Muscle layer of colon (tissue), 2 donors: ENCODE measurements at regions not wholly inside any gene's neighbourhood (a gene's known extent, or its start where the extent isn't known, plus 50 kb on each side); places are given as distances from the start of the nearest gene placed in this dataset.

ENCODE experiments used
- H3K27ac ChIP-seq: one replicate; pipeline ENCODE4 v1.7.0; 2013; ENCODE audit warnings: low read depth, mild to moderate bottlenecking, low read length, moderate library complexity
- H3K27me3 ChIP-seq, 2 donors: one replicate each; pipeline ENCODE4 v1.7.0; 2013; ENCODE audit warnings: low read length in 2 of 2, mild to moderate bottlenecking in 2 of 2; ENCODE audit not compliant: insufficient read depth in 2 of 2, control insufficient read depth in 1 of 2
- H3K36me3 ChIP-seq: one replicate; pipeline ENCODE4 v1.7.0; 2013; ENCODE audit warnings: mild to moderate bottlenecking, low read length; ENCODE audit not compliant: insufficient read depth
- H3K4me1 ChIP-seq: one replicate; pipeline ENCODE4 v1.7.0; 2013; ENCODE audit warnings: mild to moderate bottlenecking, low read length; ENCODE audit not compliant: insufficient read depth
- H3K4me3 ChIP-seq, 2 donors: one replicate each; pipeline ENCODE4 v1.7.0; 2013; ENCODE audit warnings: low read length in 2 of 2, low read depth in 1 of 2, mild to moderate bottlenecking in 1 of 2, moderate library complexity in 1 of 2
- H3K9ac ChIP-seq: one replicate; pipeline ENCODE4 v1.7.0; 2013; ENCODE audit warnings: low read length
- H3K9me3 ChIP-seq: one replicate; pipeline ENCODE4 v1.7.0; 2013; ENCODE audit warnings: mild to moderate bottlenecking, low read length
- donor health status: abdominal sarcoma.
- donor health status: Adenocarcinoma of cecum.

- Histone ChIP-seq H3K9me3 (no peaks in the 10 kb centered on the region), H3K27me3 (no peaks in the 10 kb centered on the region), H3K9ac (no peak overlapping the region), H3K4me1 (no peaks in the 10 kb centered on the region), H3K4me3 (no peak overlapping the region), H3K36me3 (no peaks in the 10 kb centered on the region), H3K27ac (no peak overlapping the region)
Observed at GRCh38 chr6:134596191-134596590, 278.3 kb upstream of the SGK1 start.

GRCh38 chr6:134594881-134595280 is 277.0 kb upstream of the SGK1 start:
- H3K4me1 ChIP-seq = no peaks in the 10 kb centered on the region
- no peak overlapping the region for H3K27ac ChIP-seq
- no peaks in the 10 kb centered on the region for H3K36me3 ChIP-seq
- no peaks in the 10 kb centered on the region for H3K27me3 ChIP-seq
- H3K4me3 ChIP-seq = no peak overlapping the region
- H3K9me3 ChIP-seq = no peaks in the 10 kb centered on the region
- no peak overlapping the region for H3K9ac ChIP-seq

GRCh38 chr6:134593887-134594286 is 276.0 kb upstream of the SGK1 start:
- Histone ChIP-seq H3K27ac (no peak overlapping the region), H3K4me3 (no peak overlapping the region), H3K27me3 (no peaks in the 10 kb centered on the region), H3K36me3 (no peaks in the 10 kb centered on the region), H3K4me1 (no peaks in the 10 kb centered on the region), H3K9ac (no peak overlapping the region), H3K9me3 (no peaks in the 10 kb centered on the region)

DNA sequence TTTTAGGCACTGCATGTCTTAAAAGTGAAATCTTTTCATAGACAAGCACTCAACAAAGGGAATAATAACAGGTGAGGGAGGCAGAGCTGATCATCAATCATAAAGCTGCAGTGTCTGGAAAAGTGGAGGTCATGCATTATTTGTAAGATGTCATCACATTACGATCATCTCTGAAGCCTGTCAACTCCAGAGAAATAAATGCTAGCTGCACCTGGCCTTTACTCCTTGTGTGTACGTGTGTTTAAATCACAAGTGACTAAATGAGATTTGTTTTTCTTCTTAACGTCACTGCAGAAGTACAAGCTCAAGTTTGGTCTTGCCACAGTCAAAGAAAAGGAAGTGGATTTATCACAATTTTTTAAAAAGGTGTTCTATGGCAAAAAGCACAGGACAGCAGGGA is 275.5 kb upstream of the SGK1 start:
- H3K4me3 ChIP-seq = no peak overlapping the region
- no peaks in the 10 kb centered on the region for H3K27me3 ChIP-seq
- H3K36me3 ChIP-seq = no peaks in the 10 kb centered on the region
- H3K4me1 ChIP-seq = no peaks in the 10 kb centered on the region
- no peak overlapping the region for H3K27ac ChIP-seq
- H3K9ac ChIP-seq = no peak overlapping the region
- H3K9me3 ChIP-seq = no peaks in the 10 kb centered on the region

GRCh38 chr6:134593024-134593423 is 275.1 kb upstream of the SGK1 start:
- no peak overlapping the region for H3K4me3 ChIP-seq
- no peak overlapping the region for H3K27ac ChIP-seq
- no peaks in the 10 kb centered on the region for H3K36me3 ChIP-seq
- no peak overlapping the region for H3K9ac ChIP-seq
- no peaks in the 10 kb centered on the region for H3K4me1 ChIP-seq
- H3K9me3 ChIP-seq = no peaks in the 10 kb centered on the region
- H3K27me3 ChIP-seq = no peaks in the 10 kb centered on the region

GRCh38 chr6:134590449-134590848 is 272.5 kb upstream of the SGK1 start:
- Histone ChIP-seq H3K36me3 (no peaks in the 10 kb centered on the region), H3K27ac (no peak overlapping the region), H3K27me3 (no peaks in the 10 kb centered on the region), H3K9me3 (no peaks in the 10 kb centered on the region), H3K4me3 (no peak overlapping the region), H3K9ac (no peak overlapping the region), H3K4me1 (no peaks in the 10 kb centered on the region)

GRCh38 chr6:134590004-134590403 is 272.1 kb upstream of the SGK1 start:
- H3K4me3 ChIP-seq = no peak overlapping the region
- no peaks in the 10 kb centered on the region for H3K36me3 ChIP-seq
- no peaks in the 10 kb centered on the region for H3K9me3 ChIP-seq
- no peak overlapping the region for H3K27ac ChIP-seq
- H3K27me3 ChIP-seq = no peaks in the 10 kb centered on the region
- H3K9ac ChIP-seq = no peak overlapping the region
- no peaks in the 10 kb centered on the region for H3K4me1 ChIP-seq

DNA sequence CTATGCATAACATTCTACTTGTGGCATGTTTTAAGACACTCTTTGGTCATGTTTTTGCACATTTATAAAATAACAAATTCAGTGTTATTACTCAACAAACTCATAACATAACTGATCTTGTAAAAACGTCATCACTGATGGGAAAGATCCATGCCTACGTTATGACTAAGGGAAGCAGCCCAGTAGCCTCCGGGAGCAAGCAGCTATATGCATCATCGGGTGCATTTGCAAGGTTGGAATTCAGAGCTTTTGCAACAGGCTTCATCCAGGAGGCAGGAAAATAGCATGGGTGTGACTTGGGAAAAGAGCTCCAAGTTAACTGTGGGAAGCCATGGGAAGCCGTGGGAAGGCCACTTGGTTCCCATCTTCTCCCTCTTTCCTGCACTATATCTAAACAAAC is 271.6 kb upstream of the SGK1 start:
- Histone ChIP-seq H3K4me1 (no peaks in the 10 kb centered on the region), H3K4me3 (no peak overlapping the region), H3K27me3 (no peaks in the 10 kb centered on the region), H3K27ac (no peak overlapping the region), H3K9ac (no peak overlapping the region), H3K36me3 (no peaks in the 10 kb centered on the region), H3K9me3 (no peaks in the 10 kb centered on the region)

DNA sequence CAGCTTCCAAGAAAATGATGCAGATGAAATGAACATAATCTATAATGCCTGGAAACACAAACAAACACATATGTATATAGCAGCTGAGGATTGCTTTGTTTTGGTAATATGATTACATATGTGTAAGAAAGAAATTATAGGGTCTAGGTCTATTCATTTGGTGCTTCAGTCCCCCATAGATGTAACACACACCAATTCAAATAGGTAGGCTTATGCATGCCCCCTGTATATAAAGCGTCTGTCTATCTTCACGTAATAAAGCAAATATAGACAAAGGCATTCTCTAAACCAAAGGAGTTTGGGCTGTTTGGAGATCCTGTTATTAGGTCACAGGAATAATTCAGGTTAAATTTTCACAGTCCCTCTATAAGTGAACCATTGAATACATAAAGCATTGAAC is 270.4 kb upstream of the SGK1 start:
- no peak overlapping the region for H3K9ac ChIP-seq
- H3K36me3 ChIP-seq = no peaks in the 10 kb centered on the region
- H3K27me3 ChIP-seq = no peaks in the 10 kb centered on the region
- H3K27ac ChIP-seq = no peak overlapping the region
- no peak overlapping the region for H3K4me3 ChIP-seq
- H3K4me1 ChIP-seq = no peaks in the 10 kb centered on the region
- no peaks in the 10 kb centered on the region for H3K9me3 ChIP-seq

DNA sequence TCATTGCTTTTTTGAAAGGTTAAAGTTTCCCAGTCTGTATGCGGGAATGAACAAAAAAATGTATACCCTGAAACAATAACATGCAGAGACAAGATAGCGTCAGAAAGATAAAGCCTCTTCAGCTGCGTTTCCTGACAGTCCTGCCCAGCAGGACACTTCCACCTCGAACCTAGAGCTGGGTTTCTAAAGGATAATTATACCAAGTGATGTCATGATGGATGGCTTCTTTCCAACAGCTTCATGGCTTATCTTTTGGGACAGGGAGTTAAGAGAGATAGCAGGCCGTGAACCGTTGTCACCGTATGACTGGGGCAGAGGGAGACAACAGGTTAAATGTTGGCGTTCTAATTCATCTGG is 267.6 kb upstream of the SGK1 start:
- Histone ChIP-seq H3K9ac (no peak overlapping the region), H3K27ac (no peak overlapping the region), H3K4me1 (no peaks in the 10 kb centered on the region), H3K36me3 (no peaks in the 10 kb centered on the region), H3K4me3 (no peak overlapping the region), H3K27me3 (no peaks in the 10 kb centered on the region), H3K9me3 (no peaks in the 10 kb centered on the region)

- Histone ChIP-seq H3K4me3 (no peak overlapping the region), H3K9ac (no peak overlapping the region), H3K27ac (no peak overlapping the region), H3K36me3 (no peaks in the 10 kb centered on the region), H3K27me3 (no peaks in the 10 kb centered on the region), H3K4me1 (no peaks in the 10 kb centered on the region), H3K9me3 (no peaks in the 10 kb centered on the region)
Observed at GRCh38 chr6:134584847-134585516, 267.1 kb upstream of the SGK1 start.

DNA sequence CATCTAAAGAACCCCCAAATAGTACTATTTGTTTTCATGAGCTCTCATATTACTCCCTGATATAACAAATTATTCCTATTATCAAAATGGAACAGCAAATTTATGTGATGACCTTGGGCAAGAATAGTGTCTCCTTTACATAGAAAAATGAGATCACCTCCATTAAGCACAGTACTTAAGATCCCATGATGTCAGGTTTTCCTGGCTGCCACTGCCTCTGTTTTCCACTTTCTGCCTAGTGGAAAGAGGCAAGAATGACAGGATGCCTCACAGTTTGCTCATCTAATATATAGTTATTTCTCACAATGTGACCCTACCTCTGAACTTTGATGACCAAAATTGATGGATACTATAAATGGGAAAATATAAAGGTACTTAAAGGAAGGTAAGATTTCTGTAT is 260.1 kb upstream of the SGK1 start:
- Histone ChIP-seq H3K27me3 (no peaks in the 10 kb centered on the region), H3K9me3 (no peaks in the 10 kb centered on the region), H3K27ac (no peak overlapping the region), H3K4me1 (no peaks in the 10 kb centered on the region), H3K9ac (no peak overlapping the region), H3K4me3 (no peak overlapping the region), H3K36me3 (no peaks in the 10 kb centered on the region)
